SK-N-SH (cell line): ENCODE measurements at regions not wholly inside any gene's neighbourhood (a gene's known extent, or its start where the extent isn't known, plus 50 kb on each side); places are given as distances from the start of the nearest gene placed in this dataset.
A peak's percentile ranks its signal among the peaks of the same experiment; 100 is the strongest.

Experiments
- CTCF ChIA-PET: fragments of 300-600, 350-600 bp; formaldehyde crosslinking; extraction: SDS; loops from one replicate; lab custom pipeline; 2021; lab: Yijun Ruan, JAX
- POLR2A ChIA-PET: fragments of 350-600 bp; sonication (Branson Sonifier 250); formaldehyde crosslinking; extraction: SDS; loops from one replicate; lab custom pipeline; 2020; ENCODE audit warnings: antibody characterized with exemption, inconsistent platforms; lab: Yijun Ruan, JAX
- DNase-seq: peaks from one replicate; pipeline ENCODE4 v3.0.0; 2012
- H2AFZ ChIP-seq: fragments of 200-600 bp; sonication (generic); 2 replicates; pipeline ENCODE4 v1.8.1; 2016; ENCODE audit warnings: antibody characterized with exemption, mild to moderate bottlenecking, low read depth
- H3F3A ChIP-seq: fragments of 200-600 bp; sonication (generic); replicated peaks from 2 replicates; pipeline ENCODE3; 2016; ENCODE audit warnings: antibody characterized with exemption, mild to moderate bottlenecking; ENCODE audit not compliant: insufficient read depth
- H3K27ac ChIP-seq, 2 experiments: fragments of 200-500 bp in 1 of 2; fragments of 200-600 bp in 1 of 2; sonication (Bioruptor generic) in 1 of 2; sonication (generic), shearing (Covaris generic) in 1 of 2; 2 replicates each; pipeline versions ENCODE4 v1.5.1 to v1.6.1; 2014 to 2016; ENCODE audit warnings: low read depth in 2 of 2, inconsistent platforms in 1 of 2, low read length in 1 of 2, mild to moderate bottlenecking in 1 of 2, mixed read lengths in 1 of 2
- H3K27me3 ChIP-seq: fragments of 200-600 bp; sonication (generic), shearing (Covaris generic); 2 replicates; pipeline ENCODE4 v1.6.1; 2016; ENCODE audit warnings: mixed run types; ENCODE audit not compliant: insufficient read depth
- H3K36me3 ChIP-seq, 2 experiments: fragments of 200-500 bp in 1 of 2; fragments of 200-600 bp in 1 of 2; sonication (Bioruptor generic) in 1 of 2; sonication (generic) in 1 of 2; replicated peaks in 1 of 2; 2 replicates each; pipeline versions ENCODE3 to v1.5.1; 2014 to 2016; ENCODE audit warnings: low read length in 1 of 2, mild to moderate bottlenecking in 1 of 2; ENCODE audit not compliant: insufficient read depth in 2 of 2, control insufficient read depth in 1 of 2
- H3K4me1 ChIP-seq, 2 experiments: fragments of 200-500 bp in 1 of 2; fragments of 200-600 bp in 1 of 2; sonication (Bioruptor generic) in 1 of 2; sonication (generic), shearing (Covaris generic) in 1 of 2; 2 replicates each; pipeline versions ENCODE4 v1.5.1 to v1.6.1; 2014 to 2016; ENCODE audit warnings: low read depth in 1 of 2, low read length in 1 of 2, mixed run types in 1 of 2; ENCODE audit not compliant: insufficient read depth in 2 of 2, control insufficient read depth in 1 of 2
- H3K4me2 ChIP-seq: fragments of 200-600 bp; sonication (generic), shearing (Covaris generic); 2 replicates; pipeline ENCODE4 v1.6.1; 2017; ENCODE audit warnings: mixed run types
- H3K4me3 ChIP-seq, 2 experiments: fragments of 200-500 bp in 1 of 2; fragments of 200-600 bp in 1 of 2; sonication (Bioruptor generic) in 1 of 2; sonication (generic), shearing (Covaris generic) in 1 of 2; 2 replicates each; pipeline versions ENCODE4 v1.5.1 to v1.8.1; 2014 to 2016; ENCODE audit warnings: low read depth in 2 of 2, inconsistent platforms in 1 of 2, low read length in 1 of 2, mild to moderate bottlenecking in 1 of 2, mixed read lengths in 1 of 2, moderate library complexity in 1 of 2
- H3K79me2 ChIP-seq: fragments of 200-600 bp; sonication (generic); 2 replicates; pipeline ENCODE4 v1.8.1; 2017; ENCODE audit warnings: mild to moderate bottlenecking; ENCODE audit not compliant: insufficient read depth
- H3K9ac ChIP-seq: fragments of 200-600 bp; sonication (generic); 2 replicates; pipeline ENCODE4 v1.6.1; 2017; ENCODE audit warnings: mixed run types
- H3K9me2 ChIP-seq: fragments of 200-600 bp; sonication (generic); 2 replicates; pipeline ENCODE4 v1.6.1; 2017; ENCODE audit warnings: mixed run types
- H3K9me3 ChIP-seq: fragments of 200-600 bp; sonication (generic); 2 replicates; pipeline ENCODE4 v1.6.1; 2017; ENCODE audit warnings: mixed run types, mild to moderate bottlenecking, moderate library complexity
- H4K20me1 ChIP-seq: fragments of 200-600 bp; sonication (generic); 2 replicates; pipeline ENCODE4 v1.6.1; 2017; ENCODE audit warnings: mild to moderate bottlenecking, mixed run types; ENCODE audit not compliant: insufficient read depth
- CHD2 ChIP-seq: fragments of 150-350 bp; IDR thresholded peaks from 2 replicates; pipeline ENCODE4 v1.6.1; 2018; ENCODE audit warnings: low read length; ENCODE audit not compliant: partially characterized antibody
- ELF1 ChIP-seq: IDR thresholded peaks from 2 replicates; pipeline ENCODE4 v1.4.0; 2012
- EZH2phosphoT487 ChIP-seq: fragments of 200-600 bp; sonication (generic); IDR thresholded peaks from 2 replicates; pipeline ENCODE4 v1.6.1; 2017; ENCODE audit warnings: low read depth, mixed run types, mild to moderate bottlenecking, antibody characterized with exemption, moderate library complexity, borderline replicate concordance
- FOSL2 ChIP-seq: IDR thresholded peaks from 2 replicates; pipeline ENCODE4 v1.4.0; 2012; ENCODE audit warnings: low read depth, mild to moderate bottlenecking, moderate library complexity, borderline replicate concordance
- FOXJ3 ChIP-seq: sonication (generic); formaldehyde crosslinking; IDR thresholded peaks from 2 replicates; pipeline ENCODE4 v1.5.1; 2020; ENCODE audit warnings: mild to moderate bottlenecking, missing genetic modification reagents
- MXI1 ChIP-seq: IDR thresholded peaks from 2 replicates; pipeline ENCODE4 v1.6.1; 2012; ENCODE audit warnings: mild to moderate bottlenecking, low read depth, low read length, improper control_type of control experiment
- NFIC ChIP-seq: IDR thresholded peaks from 2 replicates; pipeline ENCODE4 v1.4.0; 2012; ENCODE audit warnings: borderline replicate concordance
- PBX3 ChIP-seq: IDR thresholded peaks from 2 replicates; pipeline ENCODE4; 2012
- RAD21 ChIP-seq: IDR thresholded peaks from 2 replicates; pipeline ENCODE4 v1.6.1; 2012; ENCODE audit warnings: mild to moderate bottlenecking, low read length
- RFX5 ChIP-seq: IDR thresholded peaks from 2 replicates; pipeline ENCODE4 v1.6.1; 2012; ENCODE audit warnings: mild to moderate bottlenecking, improper control_type of control experiment, low read length
- SIN3A ChIP-seq: IDR thresholded peaks from 2 replicates; pipeline ENCODE4 v1.6.1; 2012; ENCODE audit warnings: low read depth, mild to moderate bottlenecking, low read length, moderate library complexity, borderline replicate concordance
- YY1 ChIP-seq: IDR thresholded peaks from 2 replicates; pipeline ENCODE4 v1.4.0; 2012; ENCODE audit warnings: low read depth, mild to moderate bottlenecking
- ZBTB33 ChIP-seq: IDR thresholded peaks from 2 replicates; pipeline ENCODE4 v1.4.0; 2012; ENCODE audit warnings: low read depth, borderline replicate concordance
- WGBS: methylation state at CpG from one replicate; pipeline ENCODE4 v1.1.6; 2017; ENCODE audit warnings: low lambda C conversion rate; 5-methylcytosine and 5-hydroxymethylcytosine counted together

- WGBS: 43% methylated on average over 8 of the region's 8 CpGs
- ChIA-PET POLR2A (interaction anchor here (0.7 kb wide), 1 partner anchor 276 kb away, joined by 5 read pairs; the partner anchor contains the start of gene TNRC6C), CTCF (interaction anchor here (0.9 to 1.4 kb wide), 2 partner anchors 9 to 139 kb away, joined by 4 to 6 read pairs; no protein-coding TSS in a partner anchor)
- H3K4me2 ChIP-seq: no peak overlapping the region
- H3K9ac ChIP-seq: no peak overlapping the region
- TF ChIP-seq RFX5 (no peak), RAD21 (peak; percentile 17; the same call in 1 of the 2 replicates)
- H3K9me3 ChIP-seq: no peaks in the 10 kb centered on the region
- no peak overlapping the region for H3K27ac ChIP-seq
- H3F3A ChIP-seq: no peaks in the 10 kb centered on the region
- H2AFZ ChIP-seq: no peak overlapping the region
- no peaks in the 10 kb centered on the region for H3K9me2 ChIP-seq
- no peaks in the 10 kb centered on the region for H3K79me2 ChIP-seq
- no peaks in the 10 kb centered on the region for H3K36me3 ChIP-seq
- peak; percentile 73 for DNase-seq
- H4K20me1 ChIP-seq: no peaks in the 10 kb centered on the region
- H3K4me1 ChIP-seq: peaks cover 0 to 11% of the 10 kb centered on the region in 2 experiments; a peak in 1 of 4 replicates
- no peak overlapping the region for H3K4me3 ChIP-seq
- peaks cover 30% of the 10 kb centered on the region for H3K27me3 ChIP-seq
These were observed 276.6 kb upstream of the TNRC6C start for GRCh38 chr17:77681861-77682260.

GRCh38 chr17:77684803-77685798, 273.4 kb upstream of the TNRC6C start:
- Histone ChIP-seq H3K9me2 (no peaks in the 10 kb centered on the region), H3K9ac (no peak overlapping the region), H3K79me2 (no peaks in the 10 kb centered on the region), H4K20me1 (no peaks in the 10 kb centered on the region), H3K4me3 (no peak overlapping the region), H3K4me1 (peaks cover 0 to 7% of the 10 kb centered on the region in 2 experiments; a peak in 1 of 4 replicates), H2AFZ (no peak overlapping the region), H3K36me3 (no peaks in the 10 kb centered on the region), H3K27ac (no peak overlapping the region), H3K4me2 (no peak overlapping the region), H3F3A (no peaks in the 10 kb centered on the region), H3K27me3 (peaks cover 15% of the 10 kb centered on the region; the same call in 1 of the 2 replicates), H3K9me3 (no peaks in the 10 kb centered on the region)
- TF ChIP-seq NFIC: no peak
- 52% methylated on average over 15 of the region's 15 CpGs for WGBS
- CTCF ChIA-PET: interaction anchor here (1.8 kb wide), 1 partner anchor 143 kb away, joined by 6 read pairs; no protein-coding TSS in a partner anchor
- DNase-seq: no peak
- POLR2A ChIA-PET: interaction anchor here (0.7 kb wide), 1 partner anchor 14 kb away, joined by 4 read pairs; no protein-coding TSS in a partner anchor

DNA sequence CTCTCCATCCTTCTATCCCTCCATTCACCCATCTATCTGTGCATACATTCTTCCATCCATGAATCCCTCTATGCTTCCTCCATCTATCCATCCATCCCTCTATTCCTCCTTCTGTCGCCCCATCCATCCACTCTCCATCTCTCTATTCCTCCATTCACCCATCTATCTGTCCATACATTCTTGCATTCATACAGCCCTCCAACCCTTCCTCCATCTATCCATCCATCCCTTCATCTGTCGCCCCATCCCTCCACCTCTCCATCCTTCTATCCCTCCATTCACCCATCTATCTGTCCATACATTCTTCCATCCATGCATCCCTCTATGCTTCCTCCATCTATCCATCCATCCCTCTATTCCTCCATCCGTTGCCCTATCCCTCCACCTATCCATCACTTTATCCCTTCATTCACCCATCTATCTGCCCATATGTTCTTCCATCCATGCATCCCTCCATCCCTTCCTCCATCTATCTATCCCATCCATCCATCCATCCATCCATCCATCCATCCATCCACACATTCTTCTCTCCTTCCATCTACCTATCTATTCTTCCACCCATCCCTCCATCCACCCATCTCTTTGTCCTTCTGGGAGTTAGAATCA, 272.5 kb upstream of the TNRC6C start:
- Histone ChIP-seq H3K9ac (no peak overlapping the region), H3K36me3 (no peaks in the 10 kb centered on the region), H4K20me1 (no peaks in the 10 kb centered on the region), H3F3A (no peaks in the 10 kb centered on the region), H2AFZ (no peak overlapping the region), H3K79me2 (no peaks in the 10 kb centered on the region), H3K9me3 (no peaks in the 10 kb centered on the region), H3K4me2 (no peak overlapping the region)
- WGBS: 43% methylated on average over 3 of the region's 3 CpGs
- TF ChIP-seq SIN3A (no peak), ELF1 (no peak), CHD2 (no peak), FOXJ3 (CRISPR knock-in tag) (no peak), PBX3 (no peak), FOSL2 (no peak), YY1 (no peak), EZH2phosphoT487 (no peak), MXI1 (no peak), ZBTB33 (no peak), NFIC (no peak)
- TF ChIP-seq, all 33 proteins: peak for 0
- Histone ChIP-seq H3K9me2 (no peaks in the 10 kb centered on the region), H3K27me3 (peaks cover 24% of the 10 kb centered on the region; the same call in 1 of the 2 replicates), H3K4me1 (peaks cover 0 to 16% of the 10 kb centered on the region in 2 experiments; a peak in 1 of 4 replicates), H3K4me3 (no peak overlapping the region), H3K27ac (no peak overlapping the region)
- POLR2A ChIA-PET: no interaction called here
- CTCF ChIA-PET: interaction anchor here (1.0 to 1.8 kb wide), 2 partner anchors 84 to 143 kb away, joined by 3 to 6 read pairs; no protein-coding TSS in a partner anchor
- DNase-seq: no peak
